ENCODE measurements at regions not wholly inside any gene's neighbourhood (a gene's known extent, or its start where the extent isn't known, plus 50 kb on each side); places are given as distances from the start of the nearest gene placed in this dataset.
A peak's percentile ranks its signal among the peaks of the same experiment; 100 is the strongest.

DNA sequence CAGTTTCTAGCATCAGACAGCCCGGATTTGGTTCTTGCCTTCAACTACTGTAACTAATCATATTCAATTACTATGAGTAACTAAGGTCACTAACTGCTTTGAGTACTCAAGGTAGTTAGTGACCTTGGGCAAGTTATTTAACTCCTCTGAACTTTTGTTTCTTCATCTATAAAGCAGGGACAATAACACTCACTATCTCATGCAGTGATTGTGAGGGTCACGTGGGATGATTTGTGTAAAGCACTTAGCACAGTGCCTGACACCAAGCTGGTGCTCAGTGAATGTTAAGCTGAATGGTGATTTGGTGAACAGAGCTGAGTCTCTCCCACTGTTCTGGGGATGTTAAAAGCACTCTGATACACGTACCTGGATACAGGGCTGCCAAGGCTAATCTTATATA is 171.3 kb upstream of the PLXNC1 start:
- no peaks in the 10 kb centered on the region for H3K36me3 ChIP-seq (ENCODE audit: control insufficient read depth, insufficient read depth, low read length)
- 60% methylated on average over 1 of the region's 3 CpGs for WGBS (ENCODE audit: insufficient coverage)
- no peak overlapping the region for H3K27ac ChIP-seq (ENCODE audit: low read depth, low read length)
- H3K4me3 ChIP-seq (ENCODE audit: low read depth, low read length): no peak overlapping the region
- no peaks in the 10 kb centered on the region for H3K27me3 ChIP-seq (ENCODE audit: control insufficient read depth, insufficient read depth, low read length)
- no peaks in the 10 kb centered on the region for H3K9me3 ChIP-seq (ENCODE audit: control insufficient read depth, insufficient read depth, low read length)
- DNase-seq (ENCODE audit: low read depth in 4 of 6, low spot score in 6 of 6): no peak
- no peaks in the 10 kb centered on the region for H3K4me1 ChIP-seq (ENCODE audit: control insufficient read depth, insufficient read depth, low read length)

DNA sequence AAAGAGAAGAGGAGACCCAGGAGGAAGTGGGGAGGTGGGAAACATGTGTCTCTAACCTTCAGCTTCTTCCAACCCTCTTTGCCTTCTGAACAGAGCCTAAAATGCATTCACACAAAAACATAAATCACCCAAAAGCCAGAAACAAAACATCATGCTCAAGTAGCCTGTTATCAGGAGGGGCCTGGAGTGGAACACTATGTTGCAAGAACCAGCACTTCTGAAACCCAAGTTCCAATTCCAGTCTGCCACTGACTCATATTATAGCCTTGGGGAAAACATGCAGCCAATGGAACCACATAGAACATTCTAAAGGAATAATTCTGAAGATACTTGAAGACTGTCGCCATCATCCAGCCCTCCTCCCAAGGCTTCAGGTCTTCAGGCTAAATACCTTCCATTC is 169.8 kb upstream of the PLXNC1 start:
- 100% methylated on average over 1 of the region's 1 CpG for WGBS (ENCODE audit: insufficient coverage)

DNA sequence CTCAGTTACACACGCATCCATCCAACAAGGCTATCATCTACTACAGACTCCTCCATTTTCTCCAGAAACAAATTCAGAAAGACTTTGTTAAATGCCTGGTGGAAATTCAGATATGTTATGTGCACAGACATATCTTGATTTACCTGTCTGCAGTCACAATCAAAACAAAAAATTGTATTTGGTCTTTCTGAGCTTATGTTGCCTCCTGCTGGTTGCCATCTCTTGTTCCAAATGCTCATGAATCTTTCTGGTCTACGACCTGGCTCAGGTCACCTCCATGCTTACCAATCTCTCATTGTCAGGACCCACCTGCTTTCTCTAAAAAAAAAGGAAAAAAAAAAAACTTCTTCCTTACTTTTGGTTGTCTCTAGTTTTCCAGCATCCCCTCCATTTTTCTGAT is 169.2 kb upstream of the PLXNC1 start:
- WGBS (ENCODE audit: insufficient coverage): 57% methylated on average over 1 of the region's 2 CpGs
- DNase-seq (ENCODE audit: low read depth in 4 of 6, low spot score in 6 of 6): peak in 1 of 6 donors; percentile 11
- Histone ChIP-seq H3K9me3 (ENCODE audit: control insufficient read depth, insufficient read depth, low read length) (no peaks in the 10 kb centered on the region), H3K36me3 (ENCODE audit: control insufficient read depth, insufficient read depth, low read length) (no peaks in the 10 kb centered on the region), H3K27ac (ENCODE audit: low read depth, low read length) (no peak overlapping the region), H3K4me1 (ENCODE audit: control insufficient read depth, insufficient read depth, low read length) (no peaks in the 10 kb centered on the region), H3K4me3 (ENCODE audit: low read depth, low read length) (no peak overlapping the region), H3K27me3 (ENCODE audit: control insufficient read depth, insufficient read depth, low read length) (no peaks in the 10 kb centered on the region)

More for the DNA sequence above, 169.8 kb upstream of the PLXNC1 start:
- H3K9me3 ChIP-seq (ENCODE audit: control insufficient read depth, insufficient read depth, low read length): no peaks in the 10 kb centered on the region
- no peak overlapping the region for H3K4me3 ChIP-seq (ENCODE audit: low read depth, low read length)
- no peak overlapping the region for H3K27ac ChIP-seq (ENCODE audit: low read depth, low read length)
- no peaks in the 10 kb centered on the region for H3K27me3 ChIP-seq (ENCODE audit: control insufficient read depth, insufficient read depth, low read length)
- no peak for DNase-seq (ENCODE audit: low read depth in 4 of 6, low spot score in 6 of 6)
- H3K4me1 ChIP-seq (ENCODE audit: control insufficient read depth, insufficient read depth, low read length): no peaks in the 10 kb centered on the region
- H3K36me3 ChIP-seq (ENCODE audit: control insufficient read depth, insufficient read depth, low read length): no peaks in the 10 kb centered on the region

DNA sequence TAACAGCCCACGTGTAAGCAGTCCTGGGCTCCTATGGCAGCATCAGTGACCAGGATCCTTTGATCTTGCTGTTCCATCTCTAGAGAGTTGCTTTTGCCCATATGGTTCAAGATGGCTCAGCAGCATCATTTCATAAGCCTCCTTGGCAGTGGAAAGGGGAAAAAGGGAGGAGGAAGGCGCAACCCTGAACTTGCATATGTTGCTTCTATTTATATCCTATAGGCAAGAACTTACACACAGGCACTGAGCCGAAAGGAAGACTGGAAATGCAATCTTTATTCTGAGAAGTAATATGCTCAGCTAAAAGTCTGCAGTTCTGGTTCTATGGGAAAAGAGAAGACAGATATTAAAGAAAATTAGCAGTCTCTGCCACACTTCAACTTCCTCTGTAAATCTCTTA is 167.7 kb upstream of the PLXNC1 start:
- Histone ChIP-seq H3K9me3 (ENCODE audit: control insufficient read depth, insufficient read depth, low read length) (no peaks in the 10 kb centered on the region), H3K4me1 (ENCODE audit: control insufficient read depth, insufficient read depth, low read length) (no peaks in the 10 kb centered on the region), H3K27ac (ENCODE audit: low read depth, low read length) (no peak overlapping the region), H3K36me3 (ENCODE audit: control insufficient read depth, insufficient read depth, low read length) (no peaks in the 10 kb centered on the region), H3K27me3 (ENCODE audit: control insufficient read depth, insufficient read depth, low read length) (no peaks in the 10 kb centered on the region), H3K4me3 (ENCODE audit: low read depth, low read length) (no peak overlapping the region)
- WGBS (ENCODE audit: insufficient coverage): 70% methylated on average over 1 of the region's 3 CpGs
- DNase-seq (ENCODE audit: low read depth in 4 of 6, low spot score in 6 of 6): peak in 1 of 6 donors; percentile 85

DNA sequence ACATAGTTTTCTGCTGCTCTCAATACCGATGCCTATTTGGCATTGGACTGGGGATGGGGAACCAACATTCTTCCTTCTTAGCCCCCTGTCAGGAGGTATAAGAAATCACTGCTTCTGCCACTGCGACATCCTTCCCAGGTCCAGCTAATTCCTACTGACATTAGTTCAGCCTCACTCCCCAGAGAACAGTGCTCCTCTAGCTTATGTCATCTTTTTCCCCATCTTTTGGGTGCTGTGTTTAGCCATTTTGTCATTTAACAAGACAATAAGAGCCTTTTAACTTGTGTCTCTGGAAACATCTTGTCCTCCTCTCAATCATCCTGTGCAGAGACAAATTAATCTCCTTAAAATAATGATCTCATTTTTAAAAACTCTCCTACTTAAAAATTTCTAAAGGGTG is 167.0 kb upstream of the PLXNC1 start:
- Histone ChIP-seq H3K4me3 (ENCODE audit: low read depth, low read length) (no peak overlapping the region), H3K27me3 (ENCODE audit: control insufficient read depth, insufficient read depth, low read length) (no peaks in the 10 kb centered on the region), H3K27ac (ENCODE audit: low read depth, low read length) (no peak overlapping the region), H3K9me3 (ENCODE audit: control insufficient read depth, insufficient read depth, low read length) (no peaks in the 10 kb centered on the region), H3K36me3 (ENCODE audit: control insufficient read depth, insufficient read depth, low read length) (no peaks in the 10 kb centered on the region), H3K4me1 (ENCODE audit: control insufficient read depth, insufficient read depth, low read length) (no peaks in the 10 kb centered on the region)
- 80% methylated on average over 1 of the region's 2 CpGs for whole genome bisulfite sequencing (ENCODE audit: insufficient coverage)
- DNase-seq (ENCODE audit: low read depth in 4 of 6, low spot score in 6 of 6): no peak

DNA sequence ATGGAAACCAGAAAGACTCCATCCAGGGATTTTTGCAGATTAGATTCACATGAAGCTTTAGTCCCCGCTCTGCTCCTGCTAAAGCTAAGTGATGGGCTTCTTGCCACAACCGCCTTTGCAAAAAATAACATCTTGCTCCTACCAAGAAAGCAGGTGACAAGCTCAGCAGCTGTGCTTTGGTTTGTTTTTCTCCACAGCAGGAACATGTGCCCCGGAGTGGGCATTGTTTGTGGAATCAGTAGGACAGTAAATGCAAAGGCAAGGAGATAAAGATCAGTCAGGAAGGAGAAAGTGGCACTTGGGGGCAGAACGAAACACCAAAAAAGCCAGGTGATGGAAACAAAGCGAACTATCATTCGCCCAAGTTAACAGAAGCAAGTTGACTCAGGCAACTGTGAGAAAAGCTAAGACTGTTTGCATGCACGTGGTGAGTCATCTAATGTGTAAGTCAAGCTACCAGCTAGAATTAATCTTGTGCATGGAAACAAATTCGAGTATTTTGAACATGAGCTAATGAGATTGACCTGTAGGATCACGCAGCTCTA is 165.5 kb upstream of the PLXNC1 start:
- 52% methylated on average over 7 of the region's 9 CpGs for WGBS (ENCODE audit: insufficient coverage)
- H3K4me1 ChIP-seq (ENCODE audit: control insufficient read depth, insufficient read depth, low read length): no peaks in the 10 kb centered on the region
- H3K36me3 ChIP-seq (ENCODE audit: control insufficient read depth, insufficient read depth, low read length): no peaks in the 10 kb centered on the region
- H3K27me3 ChIP-seq (ENCODE audit: control insufficient read depth, insufficient read depth, low read length): no peaks in the 10 kb centered on the region
- no peak overlapping the region for H3K27ac ChIP-seq (ENCODE audit: low read depth, low read length)
- H3K9me3 ChIP-seq (ENCODE audit: control insufficient read depth, insufficient read depth, low read length): no peaks in the 10 kb centered on the region
- DNase-seq (ENCODE audit: low read depth in 4 of 6, low spot score in 6 of 6): peak in 2 of 6 donors; percentile 24 to 43
- H3K4me3 ChIP-seq (ENCODE audit: low read depth, low read length): no peak overlapping the region

DNA sequence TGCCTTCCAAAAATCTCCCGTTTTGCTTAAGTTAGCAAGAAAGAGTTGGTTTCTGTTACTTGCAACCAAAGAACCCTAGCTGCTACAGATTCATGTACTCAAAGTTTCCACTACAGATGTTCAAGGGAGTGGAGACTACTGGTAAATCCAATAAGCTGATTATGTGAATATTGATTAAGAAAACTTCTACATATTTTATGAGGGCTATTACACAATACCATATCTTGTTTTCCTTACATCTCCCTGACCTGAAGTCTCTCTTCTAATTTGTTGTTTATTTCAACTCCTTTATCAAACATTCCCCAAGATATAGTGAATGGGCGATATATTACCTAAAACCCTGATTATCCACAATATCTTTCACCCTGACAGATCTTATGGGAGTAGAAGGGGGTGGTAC is 164.4 kb upstream of the PLXNC1 start:
- Histone ChIP-seq H3K9me3 (ENCODE audit: control insufficient read depth, insufficient read depth, low read length) (no peaks in the 10 kb centered on the region), H3K4me3 (ENCODE audit: low read depth, low read length) (no peak overlapping the region), H3K27ac (ENCODE audit: low read depth, low read length) (no peak overlapping the region), H3K27me3 (ENCODE audit: control insufficient read depth, insufficient read depth, low read length) (no peaks in the 10 kb centered on the region), H3K36me3 (ENCODE audit: control insufficient read depth, insufficient read depth, low read length) (no peaks in the 10 kb centered on the region), H3K4me1 (ENCODE audit: control insufficient read depth, insufficient read depth, low read length) (no peaks in the 10 kb centered on the region)
- DNase-seq (ENCODE audit: low read depth in 4 of 6, low spot score in 6 of 6): no peak
- no CpG with 5 or more reads among the region's 2 CpGs for WGBS (ENCODE audit: insufficient coverage)

DNA sequence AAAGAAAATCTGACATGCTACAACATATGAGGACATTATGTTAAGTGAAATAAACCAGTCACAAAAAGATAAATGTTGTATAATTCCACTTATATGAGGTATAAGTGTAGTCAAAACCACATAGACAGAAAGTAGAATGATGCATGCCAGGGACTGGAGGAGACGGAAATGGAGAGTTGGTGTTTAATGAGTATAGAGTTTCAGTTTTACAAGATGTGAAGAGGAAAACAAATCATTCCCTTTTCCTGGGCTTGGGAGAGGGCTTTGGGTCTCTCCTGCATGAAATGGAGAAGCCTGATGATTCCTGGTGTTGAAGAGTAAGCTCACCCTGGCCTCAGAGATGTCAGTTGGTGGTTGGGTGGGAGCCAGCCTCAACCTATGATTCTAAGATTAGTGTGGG is 158.4 kb upstream of the PLXNC1 start:
- no peak for DNase-seq (ENCODE audit: low read depth in 4 of 6, low spot score in 6 of 6)
- Histone ChIP-seq H3K4me1 (ENCODE audit: control insufficient read depth, insufficient read depth, low read length) (peaks cover 9% of the 10 kb centered on the region), H3K27ac (ENCODE audit: low read depth, low read length) (no peak overlapping the region), H3K36me3 (ENCODE audit: control insufficient read depth, insufficient read depth, low read length) (no peaks in the 10 kb centered on the region), H3K27me3 (ENCODE audit: control insufficient read depth, insufficient read depth, low read length) (no peaks in the 10 kb centered on the region), H3K4me3 (ENCODE audit: low read depth, low read length) (no peak overlapping the region), H3K9me3 (ENCODE audit: control insufficient read depth, insufficient read depth, low read length) (no peaks in the 10 kb centered on the region)
- no CpG with 5 or more reads among the region's 1 CpG for WGBS (ENCODE audit: insufficient coverage)

DNA sequence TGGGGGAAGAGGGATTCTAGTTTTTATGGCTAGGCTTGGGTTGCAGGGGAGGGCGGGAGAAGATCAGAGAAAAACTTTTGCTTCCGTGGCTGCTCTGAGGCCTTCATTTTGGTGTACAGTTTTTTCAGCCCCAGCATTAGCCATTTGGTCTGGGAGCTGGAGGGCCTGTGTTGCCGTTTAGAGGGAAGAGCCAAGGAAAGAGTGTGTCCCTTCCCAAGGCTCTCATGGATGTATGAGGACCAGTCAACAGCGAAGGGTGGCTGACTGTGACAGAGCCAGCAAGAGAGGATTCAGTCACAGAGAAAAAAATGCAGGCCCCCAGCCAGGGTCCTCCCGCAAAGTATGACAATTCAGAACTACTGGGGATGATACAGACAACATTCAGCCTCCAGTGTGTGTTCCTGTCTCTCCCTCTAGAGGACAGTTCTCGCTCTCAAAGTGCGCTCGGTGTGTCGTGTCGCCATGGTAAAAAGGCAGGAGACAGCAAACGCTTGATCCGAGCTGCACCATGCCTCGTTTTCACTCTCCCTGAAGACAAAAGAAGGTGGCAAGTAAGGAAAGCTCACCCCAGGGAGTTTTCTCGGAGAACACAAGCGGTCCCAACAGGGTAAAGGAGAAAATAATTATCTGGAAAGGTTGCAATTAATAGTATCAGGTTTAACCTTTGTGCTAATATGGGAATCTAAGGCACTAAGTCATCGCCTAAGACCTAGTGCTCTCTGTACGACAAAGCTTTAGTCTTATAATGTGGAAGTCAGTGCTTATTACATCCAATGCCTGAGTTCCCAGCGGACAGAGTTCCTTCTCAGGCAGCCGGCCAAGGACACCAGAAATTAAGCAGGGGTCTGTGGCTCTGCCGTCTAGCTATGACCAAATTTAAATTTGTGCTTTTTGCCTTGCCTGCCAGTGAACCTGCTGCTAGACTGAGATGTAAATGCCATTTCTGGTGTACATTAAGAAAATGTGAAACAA is 157.3 kb upstream of the PLXNC1 start:
- no peak overlapping the region for H3K4me3 ChIP-seq (ENCODE audit: low read depth, low read length)
- 17% methylated on average over 20 of the region's 20 CpGs for WGBS (ENCODE audit: insufficient coverage)
- no peaks in the 10 kb centered on the region for H3K27me3 ChIP-seq (ENCODE audit: control insufficient read depth, insufficient read depth, low read length)
- peaks cover 9% of the 10 kb centered on the region for H3K4me1 ChIP-seq (ENCODE audit: control insufficient read depth, insufficient read depth, low read length)
- H3K27ac ChIP-seq (ENCODE audit: low read depth, low read length): peak overlapping the region; percentile 22
- no peaks in the 10 kb centered on the region for H3K9me3 ChIP-seq (ENCODE audit: control insufficient read depth, insufficient read depth, low read length)
- peak; percentile 47 to 94 (median 64) for DNase-seq (ENCODE audit: low read depth in 4 of 6, low spot score in 6 of 6)
- no peaks in the 10 kb centered on the region for H3K36me3 ChIP-seq (ENCODE audit: control insufficient read depth, insufficient read depth, low read length)
